HG03175 (cell line): ENCODE measurements at regions not wholly inside any gene's neighbourhood (a gene's known extent, or its start where the extent isn't known, plus 50 kb on each side); places are given as distances from the start of the nearest gene placed in this dataset.
"Not testable (repeated sequence)": the region's sequence is repeated elsewhere in the genome, so short reads cannot be mapped to it uniquely, and the experiment has no call there.

Experiments used
- ATAC-seq: cut with Tn5 transposase; IDR thresholded peaks from one replicate; pipeline ENCODE4 v1.9.1; 2021; ENCODE audit warnings: mild to moderate bottlenecking, moderate library complexity; ENCODE audit not compliant: unreplicated experiment

DNA sequence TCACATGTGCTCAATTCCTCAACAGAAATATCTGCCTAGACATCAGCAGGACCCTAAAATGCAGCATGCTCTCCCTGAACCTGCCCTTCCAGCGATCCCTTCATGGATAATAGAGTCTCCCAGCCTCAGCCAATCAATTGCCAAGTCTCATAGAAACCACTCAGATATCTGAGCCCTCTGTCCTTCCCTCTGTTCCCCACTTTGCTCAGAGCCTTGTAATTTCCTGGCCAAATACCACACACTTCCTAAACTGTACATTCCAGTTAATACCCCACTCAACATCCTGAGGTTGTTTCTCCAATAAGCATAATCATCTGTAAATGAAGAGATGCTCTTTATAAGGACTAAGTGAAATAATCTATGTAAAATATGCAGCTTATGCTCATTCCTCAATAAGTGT, 59.3 kb upstream of the PTGFRN start:
- no peak for ATAC-seq

DNA sequence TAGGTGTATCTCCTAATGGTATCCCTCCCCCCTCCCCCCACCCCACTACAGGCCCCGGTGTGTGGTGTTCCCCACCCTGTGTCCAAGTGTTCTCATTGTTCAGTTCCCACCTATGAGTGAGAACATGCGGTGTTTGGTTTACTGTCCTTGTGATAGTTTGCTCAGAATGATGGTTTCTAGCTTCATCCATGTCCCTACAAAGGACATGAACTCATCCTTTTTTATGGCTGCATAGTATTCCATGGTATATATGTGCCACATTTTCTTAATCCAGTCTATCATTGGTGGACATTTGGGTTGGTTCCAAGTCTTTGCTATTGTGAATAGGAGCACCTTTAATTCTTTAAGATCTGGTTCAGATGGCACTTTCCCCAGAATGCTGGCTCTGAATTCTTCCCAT, 58.5 kb upstream of the PTGFRN start:
- not testable (repeated sequence) for ATAC-seq

DNA sequence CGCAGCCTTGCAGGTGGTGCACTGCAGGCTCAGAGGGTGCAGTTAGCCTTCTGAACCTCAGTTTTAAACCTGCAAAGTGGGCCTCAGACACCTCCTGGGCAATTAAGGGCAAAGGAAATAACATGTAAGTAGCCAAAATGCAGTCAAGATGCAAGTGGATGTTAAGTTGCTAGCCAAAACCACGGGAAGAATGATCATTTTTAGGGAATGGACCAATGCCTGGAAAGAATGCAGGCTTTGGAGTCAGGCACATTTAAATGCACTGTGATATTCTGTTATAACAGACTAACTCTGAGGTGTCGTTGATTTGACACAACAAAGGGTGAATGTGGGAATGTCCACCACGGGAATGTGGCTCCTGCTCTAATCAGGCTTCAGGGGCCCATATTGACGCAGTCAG, 57.9 kb upstream of the PTGFRN start:
- no peak for ATAC-seq

DNA sequence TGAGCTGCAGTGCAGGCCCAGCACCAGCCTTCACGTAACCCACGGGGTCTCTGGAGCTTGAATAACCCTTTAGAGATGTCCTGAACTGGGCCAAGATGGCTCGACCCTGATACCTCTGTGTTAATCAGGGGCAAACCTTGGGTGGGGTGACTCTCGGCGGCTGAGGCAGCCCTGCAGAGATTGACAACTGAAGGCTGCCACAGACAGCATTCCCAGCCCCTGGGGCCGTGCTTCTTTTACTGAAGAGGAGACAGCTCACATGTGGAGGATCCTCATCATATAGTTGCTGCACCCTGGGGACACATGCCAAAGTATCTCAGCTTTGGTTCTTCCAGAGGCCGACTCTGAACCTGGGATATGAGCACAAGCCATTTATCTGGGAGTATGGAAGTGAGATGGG, 57.3 kb upstream of the PTGFRN start:
- ATAC-seq, result no peak

DNA sequence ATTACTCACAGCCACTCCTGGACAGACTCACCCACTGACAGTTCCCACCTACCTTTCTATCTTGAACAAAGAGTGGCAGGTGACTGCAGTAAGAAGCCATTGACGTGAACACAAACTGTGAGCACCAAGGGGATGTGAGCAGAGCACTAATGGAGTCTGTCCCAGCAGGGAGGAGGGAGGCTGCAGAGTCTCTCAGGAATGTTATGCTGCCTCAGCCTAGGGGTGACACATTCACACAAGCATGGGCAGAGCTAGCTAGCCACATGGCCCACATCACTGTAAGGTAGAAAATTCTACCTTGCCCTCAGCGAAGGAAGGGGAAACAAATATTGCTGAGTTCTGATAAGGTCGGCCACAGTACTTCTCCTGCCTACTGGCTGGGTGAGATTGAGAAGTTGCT, 56.8 kb upstream of the PTGFRN start:
- no peak for ATAC-seq

DNA sequence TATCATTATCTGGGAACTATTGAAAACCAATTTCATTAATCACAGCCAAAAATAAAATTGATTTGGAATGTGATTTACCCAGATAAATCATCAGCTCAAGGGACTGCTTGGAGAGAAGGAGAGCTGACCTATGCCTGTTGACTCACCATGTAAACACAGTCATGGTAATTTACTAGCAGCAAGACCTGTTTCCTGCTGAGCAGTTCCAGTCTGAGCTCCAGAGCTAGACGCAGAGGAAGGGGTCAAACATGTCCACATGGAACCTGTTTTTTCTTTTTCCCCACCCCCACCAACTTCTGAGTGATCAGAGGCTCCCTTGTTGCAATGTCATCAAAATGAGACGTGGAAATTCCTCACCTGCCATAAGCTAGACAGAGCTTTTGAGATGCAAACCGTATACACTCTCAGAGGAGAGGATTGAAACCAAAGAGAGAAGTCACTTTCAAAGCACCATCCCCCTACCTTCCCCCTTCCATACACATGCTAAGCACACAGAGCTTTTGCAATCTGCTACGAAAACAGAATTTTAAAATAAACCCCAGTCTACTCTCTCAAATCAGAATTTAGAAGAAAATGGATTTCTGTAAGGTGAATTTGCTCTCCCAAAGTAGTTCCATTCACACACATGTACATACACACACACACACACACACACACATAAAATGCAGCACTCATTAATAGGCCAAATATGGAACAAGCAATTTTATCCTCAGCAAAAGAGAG, 55.9 kb upstream of the PTGFRN start:
- no peak for ATAC-seq

DNA sequence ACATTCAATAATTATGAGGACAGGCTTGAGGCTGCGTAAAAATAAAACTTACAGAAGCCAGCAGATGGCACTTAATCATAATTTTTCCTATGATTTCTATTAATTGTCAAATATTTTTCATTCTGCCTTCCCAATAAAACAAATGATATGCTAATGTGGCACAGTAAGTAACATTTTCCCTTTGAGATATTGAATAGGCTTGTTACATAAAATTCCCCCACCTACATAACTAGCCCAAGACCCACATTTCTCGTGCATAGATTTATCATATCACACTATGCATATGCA, 55.4 kb upstream of the PTGFRN start:
- ATAC-seq, result no peak

DNA sequence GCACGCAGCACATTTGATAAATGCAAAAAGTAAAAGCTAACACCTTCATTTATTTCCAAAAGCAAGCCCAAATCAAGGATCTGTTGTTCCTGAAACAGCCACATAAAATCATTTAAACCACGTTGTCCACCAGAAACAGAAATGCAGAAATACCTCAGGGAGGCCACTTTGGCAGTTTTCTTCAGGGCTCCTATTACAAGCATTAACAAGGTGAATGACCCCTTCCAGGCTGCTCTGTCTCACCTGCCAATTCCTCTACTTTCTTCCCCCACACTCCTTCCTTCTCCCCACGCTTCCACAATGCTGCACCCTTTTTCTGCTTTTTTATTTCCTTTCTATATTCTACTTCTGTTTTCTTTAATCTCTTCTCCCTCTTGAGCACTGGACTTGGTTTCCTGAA, 55.0 kb upstream of the PTGFRN start:
- ATAC-seq, result no peak

DNA sequence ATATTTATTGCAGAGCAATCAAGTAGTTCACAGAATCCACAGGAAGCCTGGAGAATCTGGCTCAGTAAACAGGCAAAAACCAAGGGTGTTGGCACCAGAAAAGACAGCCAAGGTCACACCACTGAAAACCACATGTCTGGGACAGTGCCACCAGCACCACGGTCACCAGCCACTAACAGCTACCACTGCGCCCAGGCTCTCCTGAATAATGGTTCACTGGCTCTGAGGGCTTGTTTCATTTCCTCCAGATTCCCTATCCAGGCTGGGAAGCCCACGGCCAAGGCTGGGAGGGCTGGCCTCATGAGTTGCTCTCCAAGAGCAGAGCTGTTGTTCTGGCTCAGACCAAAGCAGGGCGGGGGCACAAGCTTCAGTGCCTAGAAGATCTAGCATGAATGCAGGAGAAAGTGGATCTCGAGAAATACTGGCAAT, 54.5 kb upstream of the PTGFRN start:
- no peak for ATAC-seq

DNA sequence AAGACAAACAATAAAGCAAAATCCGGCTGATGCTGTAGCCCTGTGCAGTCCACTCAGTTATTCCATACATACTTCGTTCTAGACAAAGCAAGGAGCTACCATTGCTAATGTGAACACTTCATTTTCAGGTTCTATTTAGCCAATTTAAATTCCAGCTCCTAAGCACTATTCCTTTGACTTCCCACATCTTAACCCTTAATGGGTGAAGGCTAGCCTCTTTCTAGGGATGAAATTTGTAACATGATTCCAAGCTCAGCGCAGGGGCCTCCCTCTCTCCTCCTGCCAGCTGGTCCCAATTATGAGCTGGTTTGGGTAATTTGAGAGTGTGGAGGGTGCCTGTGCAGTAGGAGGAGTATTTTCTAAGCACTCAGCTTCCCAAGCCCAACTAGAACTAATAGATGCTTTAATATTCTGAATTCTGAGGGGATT, 53.9 kb upstream of the PTGFRN start:
- ATAC-seq, result no peak

DNA sequence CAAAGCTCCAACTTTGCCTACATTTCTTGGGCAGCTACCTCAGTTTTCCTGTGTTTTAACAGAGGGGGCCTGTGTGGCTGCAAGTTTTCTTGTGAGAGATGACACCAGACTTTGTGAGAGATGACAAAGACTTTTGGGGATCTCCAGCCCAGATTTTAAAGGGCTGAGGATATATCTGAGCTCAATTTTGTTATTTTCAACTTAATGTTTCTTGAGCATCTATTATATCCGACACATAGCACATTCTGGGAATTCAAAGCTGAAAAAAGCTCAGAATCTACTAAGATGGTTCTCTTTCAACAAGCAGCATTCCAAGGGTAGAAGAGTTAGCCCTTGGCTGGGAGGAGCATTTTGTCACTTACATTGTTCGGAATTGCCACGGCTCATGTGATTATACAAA, 53.4 kb upstream of the PTGFRN start:
- no peak for ATAC-seq

DNA sequence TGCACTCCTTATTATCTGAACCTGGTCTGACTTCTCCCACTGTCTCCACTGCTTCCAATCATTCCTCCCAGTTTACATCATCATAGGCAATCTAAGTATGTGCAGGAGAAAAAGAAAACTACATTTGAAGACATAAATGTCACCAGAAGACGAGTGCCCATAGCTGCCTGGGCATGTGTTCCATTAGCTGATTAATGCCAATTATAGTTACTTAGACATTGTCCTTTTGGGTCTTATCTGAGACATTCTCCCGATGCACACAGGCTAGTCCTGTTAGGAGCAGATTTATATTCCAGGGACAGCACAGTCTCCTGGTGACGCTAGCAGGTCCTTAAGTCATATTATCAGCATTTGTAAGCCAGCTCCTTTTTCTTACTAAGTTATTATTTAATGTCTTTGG, 52.6 kb upstream of the PTGFRN start:
- no peak for ATAC-seq
